HG03025 (cell line): ENCODE measurements at regions not wholly inside any gene's neighbourhood (a gene's known extent, or its start where the extent isn't known, plus 50 kb on each side); places are given as distances from the start of the nearest gene placed in this dataset.
"Not testable (repeated sequence)": the region's sequence is repeated elsewhere in the genome, so short reads cannot be mapped to it uniquely, and the experiment has no call there.

Experiments
- ATAC-seq: cut with Tn5 transposase; IDR thresholded peaks from one replicate; pipeline ENCODE4 v1.9.1; 2021; ENCODE audit warnings: mild to moderate bottlenecking, moderate library complexity; ENCODE audit not compliant: unreplicated experiment, low FRiP score

GRCh38 chr2:144669196-144669987 lies 149.5 kb upstream of the ZEB2 start:
- no peak for ATAC-seq

DNA sequence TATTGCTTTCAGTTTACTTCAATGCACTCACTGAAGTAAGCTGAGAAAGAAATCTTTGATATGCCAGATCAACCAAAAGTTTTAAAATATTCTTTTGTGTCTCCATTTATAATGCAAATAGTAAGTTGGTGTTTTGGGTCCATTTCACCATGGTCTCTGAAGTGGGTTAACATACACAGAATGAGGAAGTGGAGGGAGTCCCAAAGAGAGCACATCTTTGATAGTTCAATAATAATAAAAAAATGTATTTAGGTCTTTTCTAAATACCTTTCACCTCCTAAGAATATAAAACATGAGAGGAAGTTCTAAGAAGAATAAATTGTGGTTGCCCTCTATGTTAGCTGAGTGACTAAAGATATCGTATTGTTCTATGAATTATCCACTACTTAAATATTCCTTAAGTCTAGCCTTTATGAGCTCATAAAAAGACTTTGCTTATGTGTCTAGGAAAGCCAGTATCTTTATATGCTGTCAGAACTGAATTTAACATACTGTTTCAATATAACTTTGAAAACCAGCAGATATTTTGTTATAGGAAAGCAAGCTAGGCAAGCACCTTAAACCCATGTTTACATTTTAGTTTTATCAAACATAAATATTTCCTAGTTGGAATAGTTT lies 148.7 kb upstream of the ZEB2 start:
- no peak for ATAC-seq

- ATAC-seq = no peak
Observed at GRCh38 chr2:144666032-144666431, 146.1 kb upstream of the ZEB2 start.

GRCh38 chr2:144663207-144663606 lies 143.3 kb upstream of the ZEB2 start:
- no peak for ATAC-seq

DNA sequence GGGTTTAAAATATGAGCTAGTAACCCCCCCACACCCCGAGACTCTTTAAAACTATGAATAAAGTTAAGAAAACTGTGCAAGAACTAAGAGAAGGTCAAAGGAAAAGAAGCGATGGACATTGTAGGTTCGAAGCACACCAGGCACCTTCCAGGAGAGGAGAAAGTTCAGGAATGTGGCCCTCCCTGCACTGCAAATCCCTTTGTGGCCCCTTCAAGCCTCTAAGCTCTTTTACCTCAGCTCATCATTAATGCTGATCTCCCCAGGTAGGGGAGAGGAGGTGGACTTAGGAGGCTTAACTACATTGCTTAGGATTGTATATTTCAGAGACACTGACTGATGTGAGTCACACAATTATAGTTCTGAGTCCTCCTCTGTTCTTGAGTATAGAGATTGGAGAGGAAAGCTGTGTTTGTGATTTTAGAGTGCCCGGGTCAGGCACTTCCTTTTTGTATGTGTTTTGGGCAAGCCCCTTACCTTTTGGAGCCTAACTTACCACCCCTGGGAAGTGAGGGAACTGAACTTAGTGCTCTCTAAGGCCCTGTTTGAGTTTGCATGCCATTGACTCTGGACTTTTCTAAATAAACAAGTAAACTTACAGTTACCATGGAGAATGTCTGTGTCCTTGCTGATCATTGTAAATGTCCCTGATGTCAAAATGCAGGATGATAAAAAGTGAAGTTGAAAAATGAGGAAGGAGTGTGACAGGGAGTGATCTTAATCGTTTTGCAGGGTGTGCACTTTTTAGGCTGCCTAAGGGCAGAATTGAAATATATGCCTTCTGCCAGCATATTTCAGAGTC lies 140.8 kb upstream of the ZEB2 start:
- ATAC-seq = no peak

DNA sequence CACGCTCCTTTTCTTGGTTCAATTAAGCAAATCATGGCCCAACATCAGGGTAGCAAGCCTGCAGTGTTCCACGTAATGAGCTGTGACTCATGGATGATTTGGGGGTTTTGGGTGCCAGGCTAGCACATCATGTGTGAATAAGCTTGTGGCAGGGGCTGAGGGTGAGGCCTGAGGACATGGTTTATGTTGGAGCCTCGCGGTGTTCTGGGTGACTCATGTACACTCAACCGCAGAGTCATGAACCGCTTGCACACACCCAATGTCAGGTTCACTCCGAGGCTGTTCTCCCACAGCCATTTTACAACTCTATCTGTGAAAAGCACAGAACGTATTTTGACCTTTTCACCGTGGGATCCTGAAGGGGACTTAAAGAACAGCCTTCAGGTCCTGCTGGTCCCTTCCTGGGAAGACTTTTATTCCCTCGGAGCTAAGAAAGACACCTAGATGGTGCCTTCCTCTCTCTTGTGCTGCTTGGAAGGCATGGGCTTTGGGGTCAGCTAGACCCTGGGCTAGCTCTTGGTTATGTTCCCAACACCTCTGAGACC lies 139.9 kb upstream of the ZEB2 start:
- no peak for ATAC-seq

- no peak for ATAC-seq
Observed at GRCh38 chr2:144654523-144654922, 134.6 kb upstream of the ZEB2 start.

DNA sequence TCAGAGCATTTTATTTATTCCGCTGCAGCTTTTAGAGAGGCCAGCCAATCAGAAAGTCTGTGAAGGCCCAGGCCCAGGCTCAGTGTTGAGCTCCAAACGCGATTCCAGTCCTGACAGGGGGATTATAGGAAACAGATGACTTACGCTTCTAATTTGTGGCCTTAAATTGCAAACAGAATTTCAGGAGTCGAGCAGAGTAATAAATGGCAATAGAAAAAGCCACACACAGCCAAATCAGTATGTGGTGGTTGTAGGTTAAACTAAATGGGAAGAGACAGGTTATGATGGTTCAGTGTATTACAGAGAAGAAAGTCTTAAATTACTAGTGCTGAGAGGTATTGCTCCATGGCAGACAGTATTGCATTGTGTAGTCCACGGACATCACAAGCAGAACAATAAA lies 131.0 kb upstream of the ZEB2 start:
- ATAC-seq = no peak

DNA sequence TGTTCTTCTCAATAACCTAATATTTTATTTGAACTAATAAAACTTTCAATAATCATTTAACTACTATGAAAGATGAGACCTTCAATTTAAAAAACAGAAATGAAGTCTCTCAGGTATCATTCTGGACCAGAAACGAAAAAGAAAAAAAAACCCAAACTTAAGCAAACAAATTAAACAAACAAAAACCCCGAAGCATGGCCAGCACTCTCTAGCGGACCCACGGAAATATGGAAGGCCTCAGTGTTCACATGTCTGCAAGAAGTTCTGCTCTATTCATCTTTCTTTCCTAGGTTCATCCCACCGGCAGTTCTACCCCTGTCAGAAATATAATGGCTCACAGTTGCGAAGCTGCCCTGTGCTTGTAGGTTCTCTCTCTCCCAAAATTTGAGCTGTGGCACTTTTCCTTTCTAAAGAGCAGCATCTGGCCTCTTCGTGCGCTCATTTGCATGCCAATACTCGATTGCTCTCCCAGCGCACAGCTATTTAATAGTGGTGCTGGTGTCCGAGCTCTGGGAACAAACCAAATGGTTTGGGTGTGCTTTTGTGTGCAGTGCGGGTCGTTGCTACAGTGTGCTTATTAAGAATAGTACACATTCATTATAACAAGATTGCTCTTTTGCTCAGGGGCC lies 129.0 kb upstream of the ZEB2 start:
- ATAC-seq = no peak

DNA sequence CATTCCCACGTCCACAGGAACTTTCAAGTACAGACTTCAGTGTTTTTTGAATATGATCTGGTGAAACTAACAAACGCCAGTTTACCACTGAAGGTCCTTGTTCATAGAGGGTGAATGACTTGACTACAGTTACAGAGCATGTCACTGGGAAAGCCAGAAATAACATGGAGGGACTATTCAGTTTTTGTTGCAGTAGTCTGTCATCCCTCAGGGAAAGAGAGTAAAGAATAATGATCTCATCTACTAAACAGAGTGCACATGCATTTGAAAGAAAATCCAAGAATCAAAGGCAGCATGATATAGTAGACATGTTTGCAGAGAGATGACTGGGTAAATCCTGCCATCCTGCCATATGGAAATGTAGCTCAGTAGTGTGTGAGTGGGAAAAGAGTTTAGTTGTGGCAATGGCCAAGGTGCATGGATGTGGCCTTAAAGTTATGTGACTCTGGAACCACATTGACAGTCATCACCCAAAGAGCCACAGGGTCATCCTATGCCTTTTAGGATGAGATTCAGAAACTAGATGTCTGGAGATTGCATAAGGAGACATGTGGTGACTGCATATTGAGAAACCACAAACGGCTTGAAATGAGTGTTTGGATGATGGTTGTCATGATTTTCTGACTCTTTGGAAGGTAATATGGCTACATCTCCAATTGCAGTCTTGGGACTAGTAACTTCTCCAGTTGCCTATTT lies 125.3 kb upstream of the ZEB2 start:
- no peak for ATAC-seq

DNA sequence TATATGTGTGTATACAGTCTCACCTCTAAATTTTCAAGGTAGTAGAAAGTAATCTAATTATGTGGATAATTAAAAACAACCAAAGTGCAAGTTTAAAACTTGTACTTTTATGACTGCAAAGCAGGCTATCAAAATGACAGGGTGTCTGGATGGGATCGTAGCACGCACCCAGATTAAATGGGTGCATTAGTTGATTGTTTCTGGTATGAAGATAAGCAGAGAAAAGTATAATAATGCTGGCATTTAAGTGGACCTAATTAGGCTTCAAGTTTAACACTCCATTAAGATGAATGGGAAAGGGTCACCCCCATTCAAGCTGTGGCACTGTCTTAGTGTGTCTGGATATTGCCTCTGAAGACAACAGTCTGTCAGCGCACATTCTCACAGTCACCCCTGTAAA lies 124.6 kb upstream of the ZEB2 start:
- ATAC-seq = no peak

- ATAC-seq = no peak
Observed at GRCh38 chr2:144643537-144644336, 123.8 kb upstream of the ZEB2 start.

DNA sequence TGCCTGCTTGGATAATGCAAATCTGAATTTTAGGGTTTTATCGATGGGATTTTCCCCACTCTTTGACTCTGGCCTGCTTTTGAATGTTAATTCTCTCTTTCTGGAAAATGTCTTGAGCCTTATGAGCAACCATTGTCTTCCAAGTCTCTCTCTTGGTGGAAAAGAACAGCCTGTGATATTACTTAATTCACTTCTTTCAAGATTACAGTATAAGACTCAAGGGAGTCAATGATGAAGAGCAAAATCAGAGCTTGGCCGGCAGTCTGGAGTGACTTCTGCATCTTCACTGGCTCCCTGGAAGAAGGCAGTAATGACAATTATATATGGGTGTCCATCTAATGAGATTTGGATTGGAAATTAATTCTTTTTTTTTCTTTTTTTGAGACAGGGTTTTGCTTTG lies 122.9 kb upstream of the ZEB2 start:
- ATAC-seq = no peak

GRCh38 chr2:144642131-144642530 lies 122.2 kb upstream of the ZEB2 start:
- no peak for ATAC-seq

DNA sequence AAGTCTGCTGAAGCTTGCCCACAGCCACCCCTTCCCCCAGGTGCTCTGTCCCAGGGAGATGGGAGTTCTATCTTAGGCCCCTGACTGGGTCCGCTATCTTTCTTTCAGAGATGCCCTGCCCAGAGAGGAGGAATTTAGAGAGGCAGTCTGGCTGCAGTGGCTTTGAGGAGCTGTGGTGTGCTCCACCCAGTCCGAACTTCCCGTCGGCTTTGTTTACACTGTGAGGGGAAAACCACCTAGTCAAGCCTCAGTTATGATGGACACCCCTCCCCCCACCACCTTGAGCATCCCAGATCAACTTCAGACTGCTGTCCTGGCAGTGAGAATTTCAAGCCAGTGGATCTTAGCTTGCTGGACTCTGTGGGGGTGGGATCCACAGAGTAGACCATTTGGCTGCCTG lies 118.3 kb upstream of the ZEB2 start:
- ATAC-seq = not testable (repeated sequence)

DNA sequence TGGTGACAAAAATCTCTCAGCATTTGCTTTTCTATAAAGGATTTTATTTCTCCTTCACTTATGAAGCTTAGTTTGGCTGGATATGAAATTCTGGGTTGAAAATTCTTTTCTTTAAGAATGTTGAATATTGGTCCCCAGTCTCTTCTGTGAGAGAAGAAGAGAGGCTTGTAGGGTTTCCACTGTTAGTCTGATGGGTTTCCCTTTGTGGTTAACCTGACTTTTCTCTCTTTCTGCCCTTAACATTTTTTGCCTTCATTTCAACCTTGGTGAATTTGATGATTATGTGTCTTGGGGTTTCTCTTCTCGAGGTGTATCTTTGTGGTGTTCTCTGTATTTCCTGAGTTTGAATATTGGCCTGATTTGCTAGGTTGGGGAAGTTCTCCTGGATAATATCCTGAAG lies 116.9 kb upstream of the ZEB2 start:
- not testable (repeated sequence) for ATAC-seq

DNA sequence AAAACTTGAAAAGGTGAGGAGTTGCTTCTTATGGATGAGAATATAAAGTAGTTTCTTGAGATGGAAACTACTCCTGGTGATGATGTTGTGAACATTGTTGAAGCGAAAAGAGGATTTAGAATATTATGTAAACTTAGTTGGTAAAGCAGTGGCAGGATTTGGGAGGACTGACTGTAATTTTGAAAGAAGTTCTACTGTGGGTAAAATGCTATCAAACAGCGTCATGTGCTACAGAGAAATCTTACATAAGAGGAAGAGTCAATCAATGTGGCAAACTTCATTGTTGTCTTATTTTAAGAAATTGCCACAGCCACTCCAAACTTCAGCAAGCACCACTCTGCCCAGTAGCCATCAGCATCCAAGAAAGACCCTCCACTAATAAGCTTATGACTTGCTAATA lies 112.9 kb upstream of the ZEB2 start:
- ATAC-seq = no peak

DNA sequence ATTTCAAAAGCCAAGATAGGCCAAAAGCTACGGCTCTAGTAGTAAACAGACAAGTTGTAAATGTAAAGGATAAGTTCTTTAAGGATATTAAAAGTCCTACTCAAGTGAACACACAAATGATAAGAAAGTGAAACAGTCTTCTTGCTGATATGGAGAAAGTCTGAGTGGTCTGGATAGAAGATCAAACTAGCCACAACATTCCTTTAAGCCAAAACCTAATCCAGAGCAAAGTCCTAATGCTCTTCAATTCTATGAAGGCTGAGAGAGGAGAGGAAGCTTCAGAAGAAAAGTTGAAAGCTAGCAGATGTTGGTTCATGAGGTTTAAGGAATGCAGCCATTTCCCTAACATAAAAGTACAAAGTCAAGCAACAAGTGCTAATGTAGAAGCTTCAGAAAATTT lies 111.7 kb upstream of the ZEB2 start:
- no peak for ATAC-seq

DNA sequence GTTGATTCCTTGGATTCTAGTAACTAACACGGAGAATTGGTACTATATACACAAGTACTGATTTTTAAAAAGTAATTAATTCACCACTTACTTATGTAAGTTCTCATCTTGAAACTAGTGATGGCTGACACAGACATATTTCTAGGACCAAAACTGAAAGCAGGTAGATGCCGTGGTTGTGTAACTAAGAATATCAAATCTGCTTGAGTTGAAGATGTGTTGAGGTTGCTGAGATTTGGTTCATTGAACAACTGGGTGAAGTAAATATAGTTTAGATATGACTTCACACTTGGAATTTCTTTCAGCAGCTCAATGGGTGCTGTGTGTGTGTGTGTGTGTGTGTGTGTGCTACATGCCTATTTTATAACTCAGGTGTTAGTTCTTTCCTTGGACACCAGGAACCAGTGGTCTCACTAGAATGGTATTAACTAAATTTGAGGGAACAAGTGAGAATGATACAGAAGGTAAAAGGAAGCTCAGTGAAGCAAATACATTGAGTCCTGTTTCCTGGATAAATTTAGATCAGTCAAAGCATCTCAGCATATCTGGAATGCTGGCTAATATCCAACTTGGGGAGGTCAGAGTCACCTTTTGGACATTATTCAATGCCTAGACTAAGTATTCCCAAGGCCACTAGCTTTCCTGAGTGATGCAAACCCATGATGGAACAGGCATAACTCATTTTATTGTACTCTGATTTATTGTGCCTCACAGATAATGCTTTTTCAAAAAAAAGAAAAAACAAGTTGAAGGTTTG lies 110.7 kb upstream of the ZEB2 start:
- no peak for ATAC-seq
